ENCODE measurements at regions not wholly inside any gene's neighbourhood (a gene's known extent, or its start where the extent isn't known, plus 50 kb on each side); places are given as distances from the start of the nearest gene placed in this dataset.

DNA sequence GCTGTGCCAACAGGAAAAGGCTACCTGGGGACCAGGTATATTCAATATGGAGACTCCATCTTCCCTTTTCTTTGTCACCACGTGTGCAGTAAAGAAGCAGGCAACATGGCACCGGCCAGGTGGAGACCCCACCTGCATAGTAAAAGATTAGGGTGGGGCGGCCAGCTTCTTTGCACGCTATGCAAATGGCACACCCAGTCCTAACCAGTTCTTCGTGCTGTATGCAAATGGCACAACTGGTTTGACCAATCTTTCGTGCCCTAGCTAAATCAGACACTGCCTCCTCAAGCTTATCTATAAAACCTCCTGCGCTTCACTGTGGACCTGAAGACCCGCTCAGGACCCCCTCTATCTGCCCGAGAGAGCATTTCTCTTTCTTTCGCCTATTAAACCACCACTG lies 88.8 kb upstream of the EZR start:
- Histone ChIP-seq H3K27me3 (no peaks in the 10 kb centered on the region), H3K9me3 (peaks cover 0 to 11% (median 2%) of the 10 kb centered on the region in 4 donors), H3K4me3 (no peak overlapping the region), H3K27ac (no peak overlapping the region), H3K36me3 (no peaks in the 10 kb centered on the region), H3K4me1 (peaks cover 0 to 13% (median 9%) of the 10 kb centered on the region in 4 donors)
- TF ChIP-seq, protein P1, sequence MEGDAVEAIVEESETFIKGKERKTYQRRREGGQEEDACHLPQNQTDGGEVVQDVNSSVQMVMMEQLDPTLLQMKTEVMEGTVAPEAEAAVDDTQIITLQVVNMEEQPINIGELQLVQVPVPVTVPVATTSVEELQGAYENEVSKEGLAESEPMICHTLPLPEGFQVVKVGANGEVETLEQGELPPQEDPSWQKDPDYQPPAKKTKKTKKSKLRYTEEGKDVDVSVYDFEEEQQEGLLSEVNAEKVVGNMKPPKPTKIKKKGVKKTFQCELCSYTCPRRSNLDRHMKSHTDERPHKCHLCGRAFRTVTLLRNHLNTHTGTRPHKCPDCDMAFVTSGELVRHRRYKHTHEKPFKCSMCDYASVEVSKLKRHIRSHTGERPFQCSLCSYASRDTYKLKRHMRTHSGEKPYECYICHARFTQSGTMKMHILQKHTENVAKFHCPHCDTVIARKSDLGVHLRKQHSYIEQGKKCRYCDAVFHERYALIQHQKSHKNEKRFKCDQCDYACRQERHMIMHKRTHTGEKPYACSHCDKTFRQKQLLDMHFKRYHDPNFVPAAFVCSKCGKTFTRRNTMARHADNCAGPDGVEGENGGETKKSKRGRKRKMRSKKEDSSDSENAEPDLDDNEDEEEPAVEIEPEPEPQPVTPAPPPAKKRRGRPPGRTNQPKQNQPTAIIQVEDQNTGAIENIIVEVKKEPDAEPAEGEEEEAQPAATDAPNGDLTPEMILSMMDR (IDR thresholded peaks at IDR 0.05): no peak
- TF ChIP-seq POLR2A (IDR thresholded peaks at IDR 0.05): no peak
- DNase-seq: no peak

DNA sequence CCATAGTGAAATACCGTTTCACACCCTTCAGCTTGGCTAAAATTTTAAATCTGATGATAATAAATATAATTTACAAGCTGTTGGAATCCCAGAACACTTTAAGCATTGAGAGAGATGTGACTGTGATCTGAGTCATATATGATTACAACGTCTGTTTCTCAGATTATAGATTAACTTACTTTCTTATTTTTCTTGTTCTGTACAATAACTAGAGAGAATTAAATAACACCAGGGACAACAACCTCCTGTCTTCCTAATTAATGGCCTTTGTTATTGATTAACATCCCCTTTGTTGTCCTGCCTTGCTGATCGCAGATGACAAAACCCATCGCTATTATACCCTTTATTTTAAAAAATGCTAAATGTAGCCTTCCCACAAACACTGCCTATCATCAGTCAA lies 87.8 kb upstream of the EZR start:
- no peaks in the 10 kb centered on the region for H3K27me3 ChIP-seq
- peaks cover 0 to 11% (median 5%) of the 10 kb centered on the region in 4 donors for H3K4me1 ChIP-seq
- DNase-seq: no peak
- no peak overlapping the region for H3K4me3 ChIP-seq
- no peaks in the 10 kb centered on the region for H3K36me3 ChIP-seq
- H3K27ac ChIP-seq: no peak overlapping the region
- peaks cover 0 to 11% (median 2%) of the 10 kb centered on the region in 4 donors for H3K9me3 ChIP-seq
- TF ChIP-seq, protein P1 (IDR thresholded peaks at IDR 0.05): no peak
- TF ChIP-seq POLR2A (IDR thresholded peaks at IDR 0.05): no peak

DNA sequence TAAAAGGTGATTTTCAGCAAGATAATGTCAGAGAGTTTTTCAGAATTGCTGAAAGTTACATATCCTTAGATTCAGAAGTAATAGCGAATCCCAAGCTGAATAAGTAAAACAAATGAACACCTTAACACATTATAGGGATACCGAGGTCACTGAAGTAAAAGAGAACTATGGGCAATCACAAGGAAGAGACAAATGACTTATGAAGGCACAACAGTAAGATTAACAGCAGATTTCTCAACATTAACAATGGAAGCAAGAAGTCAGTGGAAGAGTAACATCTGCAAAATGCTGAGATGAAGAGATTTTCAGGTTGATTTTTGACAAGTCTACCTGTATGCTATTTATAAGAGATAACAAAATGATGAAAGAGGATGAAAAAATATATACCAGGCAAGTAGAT lies 86.1 kb upstream of the EZR start:
- Histone ChIP-seq H3K27me3 (no peaks in the 10 kb centered on the region), H3K4me1 (peaks cover 0 to 4% (median 0%) of the 10 kb centered on the region in 4 donors), H3K4me3 (no peak overlapping the region), H3K36me3 (no peaks in the 10 kb centered on the region), H3K27ac (no peak overlapping the region), H3K9me3 (peaks cover 0 to 11% (median 2%) of the 10 kb centered on the region in 4 donors)
- DNase-seq: no peak
- TF ChIP-seq POLR2A (IDR thresholded peaks at IDR 0.05): no peak
- TF ChIP-seq, protein P1 (IDR thresholded peaks at IDR 0.05): no peak

DNA sequence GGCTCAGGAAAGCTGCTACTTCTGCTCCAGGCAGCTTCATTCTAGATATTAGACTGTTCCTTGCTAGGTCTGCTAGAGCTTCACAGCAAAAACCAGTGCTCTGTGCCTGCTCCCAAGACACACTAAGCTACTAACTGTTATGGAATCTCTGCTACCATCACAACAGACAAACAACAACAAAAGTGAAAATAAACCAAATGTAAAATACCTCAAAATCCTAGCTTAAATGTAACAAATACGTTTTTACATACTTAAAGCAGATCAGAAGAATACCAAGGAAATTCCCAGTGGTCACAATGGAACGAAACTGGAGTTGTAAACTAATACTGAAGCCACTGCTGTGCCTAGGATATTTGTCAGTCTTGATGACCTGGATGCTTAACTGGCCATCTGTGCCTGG lies 84.6 kb upstream of the EZR start:
- Histone ChIP-seq H3K4me3 (no peak overlapping the region), H3K36me3 (no peaks in the 10 kb centered on the region), H3K4me1 (no peaks in the 10 kb centered on the region), H3K27ac (no peak overlapping the region), H3K27me3 (no peaks in the 10 kb centered on the region), H3K9me3 (peaks cover 0 to 11% (median 2%) of the 10 kb centered on the region in 4 donors)
- TF ChIP-seq, protein P1 (IDR thresholded peaks at IDR 0.05): no peak
- no peak for TF ChIP-seq POLR2A (IDR thresholded peaks at IDR 0.05)
- DNase-seq: no peak

DNA sequence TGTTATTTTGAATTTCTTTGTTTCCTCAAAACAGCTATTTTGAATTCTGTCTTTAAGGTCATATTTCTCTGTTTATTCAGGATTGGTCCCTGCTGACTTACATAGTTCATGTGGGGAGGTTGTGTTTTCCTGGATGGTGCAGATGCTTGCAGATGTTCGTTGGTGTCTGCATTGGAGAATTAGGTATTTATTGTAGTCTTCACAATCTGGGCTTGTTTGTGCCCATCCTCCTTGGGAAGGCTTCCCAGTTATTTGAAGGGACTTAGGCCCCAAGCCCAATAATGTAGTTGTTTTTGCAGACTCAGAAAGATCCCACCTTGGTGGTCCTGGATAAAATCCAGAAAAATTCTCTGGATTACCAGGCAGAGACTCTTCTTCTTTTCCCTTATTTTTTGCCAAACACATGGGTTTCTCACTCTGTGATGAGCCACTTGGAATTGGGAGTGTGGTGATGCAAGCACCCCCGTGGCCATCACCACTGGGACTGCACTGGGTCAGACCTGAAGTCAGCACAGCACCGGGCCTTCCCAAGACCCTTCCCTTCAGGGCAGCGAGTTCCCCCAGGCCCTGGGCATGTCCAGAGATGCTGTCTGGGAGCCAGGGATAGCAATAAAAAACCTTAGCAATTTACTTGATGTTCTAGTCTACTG lies 81.6 kb upstream of the EZR start:
- H3K27ac ChIP-seq: no peak overlapping the region

More for the DNA sequence above, 81.6 kb upstream of the EZR start:
- Histone ChIP-seq H3K27me3 (no peaks in the 10 kb centered on the region), H3K4me1 (no peaks in the 10 kb centered on the region), H3K36me3 (no peaks in the 10 kb centered on the region), H3K9me3 (peaks cover 0 to 11% (median 2%) of the 10 kb centered on the region in 4 donors), H3K4me3 (no peak overlapping the region)
- TF ChIP-seq, protein P1 (IDR thresholded peaks at IDR 0.05): no peak
- TF ChIP-seq POLR2A (IDR thresholded peaks at IDR 0.05): no peak
- DNase-seq: no peak

Measured in Peyer's patch (tissue), 4 donors.